ENCODE measurements at regions not wholly inside any gene's neighbourhood (a gene's known extent, or its start where the extent isn't known, plus 50 kb on each side); places are given as distances from the start of the nearest gene placed in this dataset.

DNA sequence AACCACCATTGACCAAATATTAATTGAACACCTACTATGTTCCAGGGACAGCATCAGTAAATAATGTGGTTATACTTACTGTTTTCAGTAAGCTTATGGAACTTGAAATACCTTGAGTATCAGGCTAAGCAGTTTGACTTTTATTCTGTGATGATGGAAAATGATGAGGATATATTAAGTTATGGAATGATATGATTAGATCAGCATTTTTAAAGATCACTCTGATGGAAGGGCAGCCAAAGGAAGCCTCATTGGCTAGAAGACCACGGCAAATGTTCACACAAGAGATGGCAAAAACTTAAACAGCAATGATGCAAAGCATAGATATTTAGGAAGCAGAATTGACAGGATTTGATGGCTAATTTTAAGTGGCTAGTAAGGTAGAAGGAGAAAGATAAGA lies 266.9 kb upstream of the DPP10 start:
- in situ Hi-C loops (cut with HindIII; ENCODE audit: extremely low pct_ligation_motif_present, low pct_unique_long_range_greater_than_20kb), result no loop called here
- CTCF ChIA-PET (ENCODE audit: low intra/inter-chr PET ratio, low total read pairs), result no interaction called here
- intact Hi-C loops (cut with micrococcal nuclease; ENCODE audit: unreplicated experiment), result no loop called here
- DNase-seq (ENCODE audit: low spot score), result no peak
- Histone ChIP-seq H3K4me3 (replicated peaks in 1 of 3; ENCODE audit: insufficient read depth in 1 of 3, low read depth in 2 of 3, low read length in 3 of 3) (no peak overlapping the region), H3K9ac (ENCODE audit: insufficient read depth, low read depth, low read length) (no peak overlapping the region), H3K27ac (ENCODE audit: extremely low read length, insufficient read depth, low read length) (no peak overlapping the region), H3K36me3 (replicated peaks in 1 of 2; ENCODE audit: control insufficient read depth in 1 of 2, insufficient read depth in 2 of 2, low read length in 2 of 2) (no peaks in the 10 kb centered on the region), H3K4me1 (ENCODE audit: insufficient read depth, low read length) (no peaks in the 10 kb centered on the region), H3K27me3 (ENCODE audit: control insufficient read depth in 1 of 2, insufficient read depth in 2 of 2, low read length in 2 of 2) (no peaks in the 10 kb centered on the region), H4K20me1 (ENCODE audit: insufficient read depth, low read length) (no peaks in the 10 kb centered on the region), H3K79me2 (ENCODE audit: insufficient read depth, low read length) (no peaks in the 10 kb centered on the region), H2AFZ (ENCODE audit: low read length) (no peak overlapping the region), H3K4me2 (ENCODE audit: low read depth, low read length) (no peak overlapping the region), H3K9me3 (ENCODE audit: low read length) (no peaks in the 10 kb centered on the region)
- no peak for ATAC-seq
- POLR2A ChIA-PET, result interaction anchor here (0.6 kb wide), 1 partner anchor 278 kb away, joined by 3 read pairs; no protein-coding TSS in a partner anchor
- BruUV-seq (replicated peaks), result no TSS peak
- FAIRE-seq, result no peak
- TF ChIP-seq ZNF235 (CRISPR knock-in tag; IDR thresholded peaks at IDR 0.05; ENCODE audit: borderline replicate concordance), result no peak
- TF ChIP-seq ZNF101 (CRISPR knock-in tag; IDR thresholded peaks at IDR 0.05; ENCODE audit: borderline replicate concordance, low read depth), result no peak
- peak; percentile 91 for TF ChIP-seq MAFF (IDR thresholded peaks at IDR 0.05; ENCODE audit: low read depth, low read length)
- TF ChIP-seq MAFK (conservative IDR thresholded peaks at IDR 0.05 in 1 of 2, IDR thresholded peaks at IDR 0.05 in 1 of 2; ENCODE audit: low read length in 2 of 2), result peak; percentile 90 to 92
- 0% methylated on average over 1 of the region's 1 CpG for WGBS (ENCODE audit: low lambda C conversion rate)

GRCh38 chr2:114185501-114185900 lies 256.9 kb upstream of the DPP10 start:
- Histone ChIP-seq H3K9ac (ENCODE audit: insufficient read depth, low read depth, low read length) (no peak overlapping the region), H3K4me3 (replicated peaks in 1 of 3; ENCODE audit: insufficient read depth in 1 of 3, low read depth in 2 of 3, low read length in 3 of 3) (no peak overlapping the region), H3K27me3 (ENCODE audit: control insufficient read depth in 1 of 2, insufficient read depth in 2 of 2, low read length in 2 of 2) (no peaks in the 10 kb centered on the region; a peak in 1 of 5 replicates), H3K27ac (ENCODE audit: extremely low read length, insufficient read depth, low read length) (no peak overlapping the region), H4K20me1 (ENCODE audit: insufficient read depth, low read length) (no peaks in the 10 kb centered on the region), H3K9me3 (ENCODE audit: low read length) (no peaks in the 10 kb centered on the region), H2AFZ (ENCODE audit: low read length) (no peak overlapping the region), H3K4me2 (ENCODE audit: low read depth, low read length) (no peak overlapping the region), H3K79me2 (ENCODE audit: insufficient read depth, low read length) (no peaks in the 10 kb centered on the region), H3K36me3 (replicated peaks in 1 of 2; ENCODE audit: control insufficient read depth in 1 of 2, insufficient read depth in 2 of 2, low read length in 2 of 2) (no peaks in the 10 kb centered on the region), H3K4me1 (ENCODE audit: insufficient read depth, low read length) (no peaks in the 10 kb centered on the region)
- ATAC-seq, result no peak
- intact Hi-C loops (cut with micrococcal nuclease; ENCODE audit: unreplicated experiment) (no loop called here), in situ Hi-C loops (cut with HindIII; ENCODE audit: extremely low pct_ligation_motif_present, low pct_unique_long_range_greater_than_20kb) (no loop called here)
- WGBS (ENCODE audit: low lambda C conversion rate), result 26% methylated on average over 2 of the region's 2 CpGs
- no TSS peak for BruUV-seq (replicated peaks)
- CTCF ChIA-PET (ENCODE audit: low intra/inter-chr PET ratio, low total read pairs), result no interaction called here
- FAIRE-seq, result no peak
- POLR2A ChIA-PET, result no interaction called here
- no peak for DNase-seq (ENCODE audit: low spot score)
- TF ChIP-seq KDM3A (CRISPR knock-in tag; IDR thresholded peaks at IDR 0.05; ENCODE audit: low read depth) (no peak), ZNF44 (CRISPR knock-in tag; IDR thresholded peaks at IDR 0.05) (no peak), SNAPC2 (CRISPR knock-in tag; IDR thresholded peaks at IDR 0.05) (no peak), ZNF572 (CRISPR knock-in tag; IDR thresholded peaks at IDR 0.05) (no peak), ZNF547 (CRISPR knock-in tag; IDR thresholded peaks at IDR 0.05) (no peak), PLSCR1 (CRISPR knock-in tag; IDR thresholded peaks at IDR 0.05; ENCODE audit: borderline replicate concordance) (no peak), MAFF (IDR thresholded peaks at IDR 0.05; ENCODE audit: low read depth, low read length) (no peak), PREB (CRISPR knock-in tag; IDR thresholded peaks at IDR 0.05) (no peak), NFE2L1 (CRISPR knock-in tag; IDR thresholded peaks at IDR 0.05; ENCODE audit: borderline replicate concordance) (no peak), DRAP1 (CRISPR knock-in tag; IDR thresholded peaks at IDR 0.05) (no peak), ZNF543 (CRISPR knock-in tag; IDR thresholded peaks at IDR 0.05) (no peak), ZNF337 (CRISPR knock-in tag; IDR thresholded peaks at IDR 0.05; ENCODE audit: borderline replicate concordance, low read depth) (no peak)
- TF ChIP-seq, protein P1, sequence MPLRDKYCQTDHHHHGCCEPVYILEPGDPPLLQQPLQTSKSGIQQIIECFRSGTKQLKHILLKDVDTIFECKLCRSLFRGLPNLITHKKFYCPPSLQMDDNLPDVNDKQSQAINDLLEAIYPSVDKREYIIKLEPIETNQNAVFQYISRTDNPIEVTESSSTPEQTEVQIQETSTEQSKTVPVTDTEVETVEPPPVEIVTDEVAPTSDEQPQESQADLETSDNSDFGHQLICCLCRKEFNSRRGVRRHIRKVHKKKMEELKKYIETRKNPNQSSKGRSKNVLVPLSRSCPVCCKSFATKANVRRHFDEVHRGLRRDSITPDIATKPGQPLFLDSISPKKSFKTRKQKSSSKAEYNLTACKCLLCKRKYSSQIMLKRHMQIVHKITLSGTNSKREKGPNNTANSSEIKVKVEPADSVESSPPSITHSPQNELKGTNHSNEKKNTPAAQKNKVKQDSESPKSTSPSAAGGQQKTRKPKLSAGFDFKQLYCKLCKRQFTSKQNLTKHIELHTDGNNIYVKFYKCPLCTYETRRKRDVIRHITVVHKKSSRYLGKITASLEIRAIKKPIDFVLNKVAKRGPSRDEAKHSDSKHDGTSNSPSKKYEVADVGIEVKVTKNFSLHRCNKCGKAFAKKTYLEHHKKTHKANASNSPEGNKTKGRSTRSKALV (CRISPR knock-in tag; IDR thresholded peaks at IDR 0.05), result no peak
